IMR-90 (cell line): ENCODE measurements at regions not wholly inside any gene's neighbourhood (a gene's known extent, or its start where the extent isn't known, plus 50 kb on each side); places are given as distances from the start of the nearest gene placed in this dataset.

Experiments
- ATAC-seq: fragments of 200-7000 bp; cut with Tn5 transposase; 2 replicates; pipeline ENCODE4 v1.9.1; 2020; ENCODE audit warnings: low read depth, mild to moderate bottlenecking, moderate library complexity
- BruUV-seq: library from RNA; stranded (reverse); fragments of 400-500 nt; replicated peaks from 2 replicates; lab custom pipeline; 2021; lab: Mats Ljungman, UMichigan
- CTCF ChIA-PET: fragments of 300-600 bp; formaldehyde crosslinking; extraction: SDS; loops from one replicate; lab custom pipeline; 2021; ENCODE audit warnings: antibody characterized with exemption; lab: Yijun Ruan, JAX
- POLR2A ChIA-PET: fragments of 300-600 bp; sonication (Branson Sonifier 250); formaldehyde crosslinking; loops from one replicate; lab custom pipeline; 2022; ENCODE audit warnings: antibody characterized with exemption; ENCODE audit not compliant: unreplicated experiment; lab: Charles Lee
- DNase-seq: peaks from one replicate; pipeline ENCODE4 v3.0.0; 2013
- H2AFZ ChIP-seq: replicated peaks from 2 replicates; pipeline ENCODE3; 2013; ENCODE audit warnings: low read length, mild to moderate bottlenecking; ENCODE audit not compliant: poor library complexity
- H2AK5ac ChIP-seq: 2 replicates; pipeline ENCODE4 v1.6.1; 2013; ENCODE audit warnings: low read depth, low read length, inconsistent platforms
- H2AK9ac ChIP-seq: replicated peaks from 2 replicates; pipeline ENCODE3; 2013; ENCODE audit warnings: mild to moderate bottlenecking, low read depth, low read length, moderate library complexity; ENCODE audit not compliant: poor library complexity
- H2BK120ac ChIP-seq: 2 replicates; pipeline ENCODE4 v1.6.1; 2013; ENCODE audit warnings: low read depth, low read length, inconsistent platforms
- H2BK15ac ChIP-seq: 3 replicates; pipeline ENCODE4 v1.6.1; 2013; ENCODE audit warnings: low read depth, low read length, inconsistent platforms
- H2BK20ac ChIP-seq: 2 replicates; pipeline ENCODE4 v1.6.1; 2013; ENCODE audit warnings: low read depth, mild to moderate bottlenecking, inconsistent platforms, low read length, moderate library complexity
- H2BK5ac ChIP-seq: 2 replicates; pipeline ENCODE4 v1.6.1; 2013; ENCODE audit warnings: mild to moderate bottlenecking, low read depth, low read length, inconsistent platforms; ENCODE audit not compliant: poor library complexity, severe bottlenecking
- H3K14ac ChIP-seq: replicated peaks from 2 replicates; pipeline ENCODE4 v1.6.1; 2013; ENCODE audit warnings: low read depth, low read length, inconsistent platforms
- H3K18ac ChIP-seq: 2 replicates; pipeline ENCODE4 v1.6.1; 2013; ENCODE audit warnings: low read depth, low read length, control low read depth
- H3K23ac ChIP-seq: 2 replicates; pipeline ENCODE4 v1.6.1; 2013; ENCODE audit warnings: low read depth, low read length, inconsistent platforms
- H3K27ac ChIP-seq: 2 replicates; pipeline ENCODE4 v1.5.1; 2013; ENCODE audit warnings: mild to moderate bottlenecking, control low read depth, low read length; ENCODE audit not compliant: insufficient read depth
- H3K27me3 ChIP-seq: 2 replicates; pipeline ENCODE4 v1.6.1; 2013; ENCODE audit warnings: low read length; ENCODE audit not compliant: control insufficient read depth, insufficient read depth
- H3K36me3 ChIP-seq: 2 replicates; pipeline ENCODE4 v1.6.1; 2013; ENCODE audit warnings: low read length, mixed read lengths; ENCODE audit not compliant: control insufficient read depth, insufficient read depth
- H3K4ac ChIP-seq: 2 replicates; pipeline ENCODE4 v1.6.1; 2013; ENCODE audit warnings: low read depth, low read length, inconsistent platforms
- H3K4me1 ChIP-seq: 2 replicates; pipeline ENCODE4 v1.6.1; 2013; ENCODE audit warnings: low read length, mixed read lengths; ENCODE audit not compliant: control insufficient read depth, insufficient read depth
- H3K4me2 ChIP-seq: 2 replicates; pipeline ENCODE4 v1.6.1; 2013; ENCODE audit warnings: low read depth, mild to moderate bottlenecking, control low read depth, low read length, moderate library complexity
- H3K4me3 ChIP-seq: 2 replicates; pipeline ENCODE4 v1.5.1; 2013; ENCODE audit warnings: low read depth, mild to moderate bottlenecking, control low read depth, low read length, moderate library complexity; ENCODE audit not compliant: insufficient read depth
- H3K56ac ChIP-seq: 2 replicates; pipeline ENCODE4 v1.6.1; 2013; ENCODE audit warnings: low read length, inconsistent platforms; ENCODE audit not compliant: insufficient read depth; ENCODE audit errors: extremely low read depth
- H3K79me1 ChIP-seq, 2 experiments: 2 replicates each; pipeline ENCODE4 v1.6.1; 2013; ENCODE audit warnings: low read length in 2 of 2, inconsistent platforms in 1 of 2, low read depth in 1 of 2
- H3K9ac ChIP-seq: 2 replicates; pipeline ENCODE4 v1.6.1; 2013; ENCODE audit warnings: low read depth, low read length, control low read depth
- H3K9me1 ChIP-seq: 2 replicates; pipeline ENCODE4 v1.6.1; 2013; ENCODE audit warnings: low read length, inconsistent platforms; ENCODE audit not compliant: insufficient read depth
- H3K9me3 ChIP-seq: 2 replicates; pipeline ENCODE4 v1.6.1; 2013; ENCODE audit warnings: low read length; ENCODE audit not compliant: control insufficient read depth, insufficient read depth
- H4K20me1 ChIP-seq: 2 replicates; pipeline ENCODE4 v1.6.1; 2013; ENCODE audit warnings: low read length, inconsistent platforms; ENCODE audit not compliant: insufficient read depth
- H4K5ac ChIP-seq: 2 replicates; pipeline ENCODE4 v1.6.1; 2013; ENCODE audit warnings: mild to moderate bottlenecking, low read depth, low read length, control low read depth
- H4K8ac ChIP-seq, 2 experiments: 2 replicates each; pipeline ENCODE4 v1.6.1; 2013; ENCODE audit warnings: low read depth in 2 of 2, low read length in 2 of 2, control low read depth in 1 of 2, inconsistent platforms in 1 of 2
- H4K91ac ChIP-seq: 2 replicates; pipeline ENCODE4 v1.6.1; 2013; ENCODE audit warnings: low read depth, low read length, inconsistent platforms; ENCODE audit not compliant: insufficient read depth
- CHD1 ChIP-seq: IDR thresholded peaks from 2 replicates; pipeline ENCODE4 v1.6.1; 2012; ENCODE audit warnings: low read depth, low read length, improper control_type of control experiment
- MXI1 ChIP-seq: IDR thresholded peaks from 2 replicates; pipeline ENCODE4 v1.6.1; 2012; ENCODE audit warnings: low read depth, mild to moderate bottlenecking, low read length, moderate library complexity, borderline replicate concordance
- NFE2L2 ChIP-seq: fragments of 150-350 bp; IDR thresholded peaks from 2 replicates; pipeline ENCODE4 v1.6.1; 2016; ENCODE audit warnings: low read depth, mild to moderate bottlenecking, low read length
- WGBS, 2 experiments: methylation state at CpG; one replicate each; pipeline versions ENCODE4 v1.1.5 to v1.1.7; 2013; ENCODE audit warnings: missing lambda C conversion rate in 2 of 2; ENCODE audit not compliant: insufficient read length in 1 of 2; ENCODE audit errors: extremely low coverage in 2 of 2; 5-methylcytosine and 5-hydroxymethylcytosine counted together
- dilution Hi-C: fragments of 300-500 bp; cut with HindIII; formaldehyde crosslinking; loops from one replicate; pipeline ENCODE4 v1.14.3; 2018; ENCODE audit warnings: low sequenced_read_pairs; ENCODE audit not compliant: unreplicated experiment
- in situ Hi-C: fragments of 300-500 bp; cut with MboI; formaldehyde crosslinking; loops from 3 replicates; pipeline ENCODE4 v1.14.3; 2019; ENCODE audit warnings: low sequenced_read_pairs, inconsistent platforms, mixed read lengths
- intact Hi-C: fragments of 100-400 bp; cut with micrococcal nuclease; formaldehyde crosslinking; loops from 2 replicates; pipeline ENCODE4 v1.10.0; 2022

- H3K27ac ChIP-seq = no peak overlapping the region
- H2AK5ac ChIP-seq = no peak overlapping the region
- no peaks in the 10 kb centered on the region for H3K9me3 ChIP-seq
- no peaks in the 10 kb centered on the region for H3K36me3 ChIP-seq
- no peak overlapping the region for H3K4ac ChIP-seq
- no peak overlapping the region for H2BK5ac ChIP-seq
- no peaks in the 10 kb centered on the region for H3K9me1 ChIP-seq
- H3K23ac ChIP-seq = no peak overlapping the region
- H3K27me3 ChIP-seq = peaks cover 18% of the 10 kb centered on the region
- no peak overlapping the region for H4K91ac ChIP-seq
- no peak overlapping the region for H2AK9ac ChIP-seq
- intact Hi-C loops = loop anchor here (1.0 kb wide), 1 partner anchor 27 kb away; no protein-coding TSS in a partner anchor
- no peak overlapping the region for H2AFZ ChIP-seq
- no peak overlapping the region for H3K18ac ChIP-seq
- in situ Hi-C loops = no loop called here
- no peak overlapping the region for H3K4me2 ChIP-seq
- no peak for DNase-seq
- no peaks in the 10 kb centered on the region for H4K20me1 ChIP-seq
- no peak overlapping the region for H4K5ac ChIP-seq
- no peak overlapping the region for H3K4me3 ChIP-seq
- ChIA-PET CTCF (no interaction called here), POLR2A (no interaction called here)
- no TSS peak for BruUV-seq
- TF ChIP-seq CHD1 (no peak), MXI1 (no peak), NFE2L2 (no peak)
- H3K9ac ChIP-seq = no peak overlapping the region
- no peak overlapping the region for H3K56ac ChIP-seq
- no CpG with 5 or more reads among the region's 4 CpGs for WGBS, 2 experiments
- H2BK15ac ChIP-seq = no peak overlapping the region
- H3K14ac ChIP-seq = no peak overlapping the region
- H4K8ac ChIP-seq = no peak overlapping the region
- dilution Hi-C loops = no loop called here
- no peak for ATAC-seq
- no peak overlapping the region for H2BK20ac ChIP-seq
- no peaks in the 10 kb centered on the region; the same call in 1 of the 2 replicates for H3K4me1 ChIP-seq
- H2BK120ac ChIP-seq = no peak overlapping the region
- H3K79me1 ChIP-seq = no peaks in the 10 kb centered on the region
Observed at GRCh38 chr2:41973871-41974270, 74.0 kb upstream of the PKDCC start.
